ENCODE measurements at regions not wholly inside any gene's neighbourhood (a gene's known extent, or its start where the extent isn't known, plus 50 kb on each side); places are given as distances from the start of the nearest gene placed in this dataset.

DNA sequence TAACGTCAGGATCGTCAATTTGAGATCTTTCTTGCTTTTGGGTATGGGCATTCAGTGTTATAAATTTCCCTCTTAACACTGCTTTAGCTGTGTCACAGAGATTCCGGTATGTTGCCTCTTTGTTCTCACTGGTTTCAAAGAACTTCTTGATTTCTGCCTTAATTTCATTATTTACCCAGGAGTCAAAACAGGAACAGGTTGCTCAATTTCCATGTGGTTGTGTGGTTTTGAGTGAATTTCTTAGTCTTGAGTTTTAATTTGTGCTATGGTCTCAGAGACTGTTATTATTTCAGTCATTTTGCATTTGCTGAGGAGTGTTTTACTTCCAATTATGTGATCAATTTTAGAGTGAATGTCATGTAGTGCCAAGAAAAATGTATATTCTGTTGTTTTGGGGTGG lies 153.1 kb downstream of the PCDH17 start:
- Histone ChIP-seq H3K36me3 (ENCODE audit: insufficient read depth, low read length) (no peaks in the 10 kb centered on the region), H3K9me3 (ENCODE audit: low read length) (no peaks in the 10 kb centered on the region), H3K9ac (ENCODE audit: low read length) (no peak overlapping the region), H3K79me2 (replicated peaks; ENCODE audit: insufficient read depth, low read length) (no peaks in the 10 kb centered on the region), H3F3A (ENCODE audit: insufficient read depth, low read length, poor library complexity, severe bottlenecking) (no peaks in the 10 kb centered on the region), H3K4me2 (ENCODE audit: low read length) (no peak overlapping the region), H4K20me1 (ENCODE audit: insufficient read depth) (no peaks in the 10 kb centered on the region), H3K4me3 (ENCODE audit: low read length) (no peak overlapping the region), H2AFZ (ENCODE audit: low read depth, low read length) (no peak overlapping the region), H3K9me2 (ENCODE audit: insufficient read depth, low read length) (no peaks in the 10 kb centered on the region), H3K27me3 (ENCODE audit: insufficient read depth, low read depth, low read length) (no peaks in the 10 kb centered on the region), H3K27ac (ENCODE audit: low read length) (no peak overlapping the region)
- TF ChIP-seq POLR2AphosphoS5 (IDR thresholded peaks at IDR 0.05) (no peak), SMC3 (conservative IDR thresholded peaks at IDR 0.05; ENCODE audit: poor library complexity) (no peak), RAD21 (conservative IDR thresholded peaks at IDR 0.05) (no peak), EZH2 (IDR thresholded peaks at IDR 0.05; ENCODE audit: borderline replicate concordance, insufficient read depth, low read length, poor library complexity, severe bottlenecking) (no peak), EP300 (conservative IDR thresholded peaks at IDR 0.05; ENCODE audit: poor library complexity, severe bottlenecking) (no peak), MXI1 (conservative IDR thresholded peaks at IDR 0.05; ENCODE audit: poor library complexity, severe bottlenecking) (no peak), TAF1 (IDR thresholded peaks at IDR 0.05; ENCODE audit: low read depth) (no peak)
- TF ChIP-seq, protein P1, sequence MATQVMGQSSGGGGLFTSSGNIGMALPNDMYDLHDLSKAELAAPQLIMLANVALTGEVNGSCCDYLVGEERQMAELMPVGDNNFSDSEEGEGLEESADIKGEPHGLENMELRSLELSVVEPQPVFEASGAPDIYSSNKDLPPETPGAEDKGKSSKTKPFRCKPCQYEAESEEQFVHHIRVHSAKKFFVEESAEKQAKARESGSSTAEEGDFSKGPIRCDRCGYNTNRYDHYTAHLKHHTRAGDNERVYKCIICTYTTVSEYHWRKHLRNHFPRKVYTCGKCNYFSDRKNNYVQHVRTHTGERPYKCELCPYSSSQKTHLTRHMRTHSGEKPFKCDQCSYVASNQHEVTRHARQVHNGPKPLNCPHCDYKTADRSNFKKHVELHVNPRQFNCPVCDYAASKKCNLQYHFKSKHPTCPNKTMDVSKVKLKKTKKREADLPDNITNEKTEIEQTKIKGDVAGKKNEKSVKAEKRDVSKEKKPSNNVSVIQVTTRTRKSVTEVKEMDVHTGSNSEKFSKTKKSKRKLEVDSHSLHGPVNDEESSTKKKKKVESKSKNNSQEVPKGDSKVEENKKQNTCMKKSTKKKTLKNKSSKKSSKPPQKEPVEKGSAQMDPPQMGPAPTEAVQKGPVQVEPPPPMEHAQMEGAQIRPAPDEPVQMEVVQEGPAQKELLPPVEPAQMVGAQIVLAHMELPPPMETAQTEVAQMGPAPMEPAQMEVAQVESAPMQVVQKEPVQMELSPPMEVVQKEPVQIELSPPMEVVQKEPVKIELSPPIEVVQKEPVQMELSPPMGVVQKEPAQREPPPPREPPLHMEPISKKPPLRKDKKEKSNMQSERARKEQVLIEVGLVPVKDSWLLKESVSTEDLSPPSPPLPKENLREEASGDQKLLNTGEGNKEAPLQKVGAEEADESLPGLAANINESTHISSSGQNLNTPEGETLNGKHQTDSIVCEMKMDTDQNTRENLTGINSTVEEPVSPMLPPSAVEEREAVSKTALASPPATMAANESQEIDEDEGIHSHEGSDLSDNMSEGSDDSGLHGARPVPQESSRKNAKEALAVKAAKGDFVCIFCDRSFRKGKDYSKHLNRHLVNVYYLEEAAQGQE (IDR thresholded peaks at IDR 0.05; ENCODE audit: borderline replicate concordance), result no peak
- TF ChIP-seq, protein P2, sequence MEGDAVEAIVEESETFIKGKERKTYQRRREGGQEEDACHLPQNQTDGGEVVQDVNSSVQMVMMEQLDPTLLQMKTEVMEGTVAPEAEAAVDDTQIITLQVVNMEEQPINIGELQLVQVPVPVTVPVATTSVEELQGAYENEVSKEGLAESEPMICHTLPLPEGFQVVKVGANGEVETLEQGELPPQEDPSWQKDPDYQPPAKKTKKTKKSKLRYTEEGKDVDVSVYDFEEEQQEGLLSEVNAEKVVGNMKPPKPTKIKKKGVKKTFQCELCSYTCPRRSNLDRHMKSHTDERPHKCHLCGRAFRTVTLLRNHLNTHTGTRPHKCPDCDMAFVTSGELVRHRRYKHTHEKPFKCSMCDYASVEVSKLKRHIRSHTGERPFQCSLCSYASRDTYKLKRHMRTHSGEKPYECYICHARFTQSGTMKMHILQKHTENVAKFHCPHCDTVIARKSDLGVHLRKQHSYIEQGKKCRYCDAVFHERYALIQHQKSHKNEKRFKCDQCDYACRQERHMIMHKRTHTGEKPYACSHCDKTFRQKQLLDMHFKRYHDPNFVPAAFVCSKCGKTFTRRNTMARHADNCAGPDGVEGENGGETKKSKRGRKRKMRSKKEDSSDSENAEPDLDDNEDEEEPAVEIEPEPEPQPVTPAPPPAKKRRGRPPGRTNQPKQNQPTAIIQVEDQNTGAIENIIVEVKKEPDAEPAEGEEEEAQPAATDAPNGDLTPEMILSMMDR (IDR thresholded peaks at IDR 0.05; ENCODE audit: poor library complexity, severe bottlenecking), result no peak

DNA sequence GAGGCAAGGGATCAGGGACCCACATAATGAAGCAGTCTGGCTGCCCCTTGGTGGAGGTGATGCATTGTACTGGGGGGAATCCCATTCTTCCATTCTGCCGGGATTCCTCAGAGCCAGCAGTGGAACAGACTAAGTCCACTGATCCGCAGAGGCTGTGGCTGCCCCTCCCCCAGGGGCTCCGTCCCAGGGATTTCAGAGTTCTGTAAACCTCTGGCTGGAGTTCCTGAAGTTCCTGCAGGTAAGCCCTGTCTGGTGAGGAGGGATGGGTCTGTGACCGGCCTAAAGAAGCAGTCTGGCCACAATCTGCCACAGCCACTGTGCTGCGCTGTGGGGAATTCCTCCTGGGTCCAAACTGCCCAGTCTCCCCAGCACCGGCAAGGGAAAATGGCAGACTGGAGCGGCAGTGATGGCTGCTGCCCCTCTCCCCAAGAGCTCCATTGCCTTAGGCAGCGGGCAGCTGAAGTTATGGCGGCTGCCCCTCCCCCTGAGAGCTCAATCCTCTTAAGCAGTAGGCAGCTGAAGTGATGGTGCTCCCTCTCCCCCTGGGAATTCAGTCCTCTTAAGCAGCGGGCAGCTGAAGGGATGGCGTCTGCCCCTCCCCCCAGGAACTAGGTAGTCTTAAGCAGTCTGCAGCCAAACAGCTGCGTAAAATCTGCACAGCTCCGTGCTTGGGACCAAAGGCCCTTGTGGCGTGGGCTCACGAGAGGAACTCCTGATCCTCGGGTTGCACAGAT lies 155.7 kb downstream of the PCDH17 start:
- no peaks in the 10 kb centered on the region for H4K20me1 ChIP-seq (ENCODE audit: insufficient read depth)
- H3K9me3 ChIP-seq (ENCODE audit: low read length), result no peaks in the 10 kb centered on the region
- no peaks in the 10 kb centered on the region for H3K9me2 ChIP-seq (ENCODE audit: insufficient read depth, low read length)
- no peaks in the 10 kb centered on the region for H3F3A ChIP-seq (ENCODE audit: insufficient read depth, low read length, poor library complexity, severe bottlenecking)
- no peak overlapping the region for H2AFZ ChIP-seq (ENCODE audit: low read depth, low read length)
- no peak overlapping the region for H3K4me3 ChIP-seq (ENCODE audit: low read length)
- no peaks in the 10 kb centered on the region for H3K27me3 ChIP-seq (ENCODE audit: insufficient read depth, low read depth, low read length)
- H3K79me2 ChIP-seq (replicated peaks; ENCODE audit: insufficient read depth, low read length), result no peaks in the 10 kb centered on the region
- TF ChIP-seq MXI1 (conservative IDR thresholded peaks at IDR 0.05; ENCODE audit: poor library complexity, severe bottlenecking), result no peak
- TF ChIP-seq, protein P1 (IDR thresholded peaks at IDR 0.05; ENCODE audit: borderline replicate concordance), result no peak
- TF ChIP-seq EZH2 (IDR thresholded peaks at IDR 0.05; ENCODE audit: borderline replicate concordance, insufficient read depth, low read length, poor library complexity, severe bottlenecking), result no peak
- no peak for TF ChIP-seq TAF1 (IDR thresholded peaks at IDR 0.05; ENCODE audit: low read depth)
- no peaks in the 10 kb centered on the region for H3K36me3 ChIP-seq (ENCODE audit: insufficient read depth, low read length)
- H3K27ac ChIP-seq (ENCODE audit: low read length), result no peak overlapping the region
- H3K4me2 ChIP-seq (ENCODE audit: low read length), result no peak overlapping the region
- no peak overlapping the region for H3K9ac ChIP-seq (ENCODE audit: low read length)
